ENCODE measurements at regions not wholly inside any gene's neighbourhood (a gene's known extent, or its start where the extent isn't known, plus 50 kb on each side); places are given as distances from the start of the nearest gene placed in this dataset.
A peak's percentile ranks its signal among the peaks of the same experiment; 100 is the strongest.

GRCh38 chr21:17406202-17406601, 106.6 kb upstream of the CXADR start:
- WGBS (ENCODE audit: insufficient coverage), result 80% methylated on average over 1 of the region's 4 CpGs
- ChIA-PET POLR2A (no interaction called here), CTCF (no interaction called here)

GRCh38 chr21:17414766-17415165, 98.1 kb upstream of the CXADR start:
- ChIA-PET CTCF (interaction anchor here (0.7 to 1.3 kb wide), 2 partner anchors 9 to 158 kb away, joined by 3 read pairs; no protein-coding TSS in a partner anchor), POLR2A (no interaction called here)
- no peak overlapping the region for H3K4me3 ChIP-seq (ENCODE audit: control insufficient read depth in 1 of 7, extremely low read depth in 1 of 7, insufficient read depth in 4 of 7, low read depth in 2 of 7, low read length in 6 of 7)
- H3K9me3 ChIP-seq (ENCODE audit: control extremely low read depth in 1 of 5, control insufficient read depth in 4 of 5, insufficient read depth in 2 of 5, low read depth in 1 of 5, low read length in 4 of 5), result no peaks in the 10 kb centered on the region
- H3K27me3 ChIP-seq (replicated peaks in 2 of 5; ENCODE audit: control insufficient read depth in 4 of 5, insufficient read depth in 5 of 5, low read length in 4 of 5), result peaks cover 0 to 2% (median 0%) of the 10 kb centered on the region in 5 experiments
- WGBS (ENCODE audit: insufficient coverage), result 78% methylated on average over 1 of the region's 1 CpG
- H3K36me3 ChIP-seq (ENCODE audit: control insufficient read depth in 4 of 4, insufficient read depth in 4 of 4, low read length in 3 of 4), result no peaks in the 10 kb centered on the region
- no peaks in the 10 kb centered on the region for H3K4me1 ChIP-seq (ENCODE audit: control extremely low read depth in 1 of 4, control insufficient read depth in 4 of 4, insufficient read depth in 4 of 4, low read length in 3 of 4)
- no peak overlapping the region for H3K27ac ChIP-seq (ENCODE audit: insufficient read depth in 1 of 2, low read depth in 1 of 2, low read length in 2 of 2, poor library complexity in 1 of 2, severe bottlenecking in 2 of 2)
- DNase-seq, result no peak

More at GRCh38 chr21:17406202-17406601, 106.6 kb upstream of the CXADR start:
- H3K27ac ChIP-seq (ENCODE audit: insufficient read depth in 1 of 2, low read depth in 1 of 2, low read length in 2 of 2, poor library complexity in 1 of 2, severe bottlenecking in 2 of 2), result no peak overlapping the region
- no peaks in the 10 kb centered on the region for H3K27me3 ChIP-seq (replicated peaks in 2 of 5; ENCODE audit: control insufficient read depth in 4 of 5, insufficient read depth in 5 of 5, low read length in 4 of 5)
- H3K4me1 ChIP-seq (ENCODE audit: control extremely low read depth in 1 of 4, control insufficient read depth in 4 of 4, insufficient read depth in 4 of 4, low read length in 3 of 4), result no peaks in the 10 kb centered on the region
- H3K4me3 ChIP-seq (ENCODE audit: control insufficient read depth in 1 of 7, extremely low read depth in 1 of 7, insufficient read depth in 4 of 7, low read depth in 2 of 7, low read length in 6 of 7), result no peak overlapping the region
- no peak for DNase-seq
- H3K36me3 ChIP-seq (ENCODE audit: control insufficient read depth in 4 of 4, insufficient read depth in 4 of 4, low read length in 3 of 4), result no peaks in the 10 kb centered on the region
- no peaks in the 10 kb centered on the region for H3K9me3 ChIP-seq (ENCODE audit: control extremely low read depth in 1 of 5, control insufficient read depth in 4 of 5, insufficient read depth in 2 of 5, low read depth in 1 of 5, low read length in 4 of 5)

GRCh38 chr21:17416139-17416538, 96.7 kb upstream of the CXADR start:
- CTCF ChIA-PET, result no interaction called here
- DNase-seq, result no peak

GRCh38 chr21:17422931-17423330, 89.9 kb upstream of the CXADR start:
- H3K4me1 ChIP-seq (ENCODE audit: control extremely low read depth in 1 of 4, control insufficient read depth in 4 of 4, insufficient read depth in 4 of 4, low read length in 3 of 4), result no peaks in the 10 kb centered on the region
- H3K27me3 ChIP-seq (replicated peaks in 2 of 5; ENCODE audit: control insufficient read depth in 4 of 5, insufficient read depth in 5 of 5, low read length in 4 of 5), result no peaks in the 10 kb centered on the region
- DNase-seq, result no peak
- POLR2A ChIA-PET, result no interaction called here
- H3K4me3 ChIP-seq (ENCODE audit: control insufficient read depth in 1 of 7, extremely low read depth in 1 of 7, insufficient read depth in 4 of 7, low read depth in 2 of 7, low read length in 6 of 7), result no peak overlapping the region
- H3K27ac ChIP-seq (ENCODE audit: insufficient read depth in 1 of 2, low read depth in 1 of 2, low read length in 2 of 2, poor library complexity in 1 of 2, severe bottlenecking in 2 of 2), result no peak overlapping the region
- H3K36me3 ChIP-seq (ENCODE audit: control insufficient read depth in 4 of 4, insufficient read depth in 4 of 4, low read length in 3 of 4), result no peaks in the 10 kb centered on the region
- 72% methylated on average over 2 of the region's 2 CpGs for WGBS (ENCODE audit: insufficient coverage)
- H3K9me3 ChIP-seq (ENCODE audit: control extremely low read depth in 1 of 5, control insufficient read depth in 4 of 5, insufficient read depth in 2 of 5, low read depth in 1 of 5, low read length in 4 of 5), result no peaks in the 10 kb centered on the region
- CTCF ChIA-PET, result interaction anchor here (1.2 kb wide), 1 partner anchor 30 kb away, joined by 3 read pairs; no protein-coding TSS in a partner anchor

More at GRCh38 chr21:17416139-17416538, 96.7 kb upstream of the CXADR start:
- Histone ChIP-seq H3K9me3 (ENCODE audit: control extremely low read depth in 1 of 5, control insufficient read depth in 4 of 5, insufficient read depth in 2 of 5, low read depth in 1 of 5, low read length in 4 of 5) (no peaks in the 10 kb centered on the region), H3K4me1 (ENCODE audit: control extremely low read depth in 1 of 4, control insufficient read depth in 4 of 4, insufficient read depth in 4 of 4, low read length in 3 of 4) (no peaks in the 10 kb centered on the region), H3K27me3 (replicated peaks in 2 of 5; ENCODE audit: control insufficient read depth in 4 of 5, insufficient read depth in 5 of 5, low read length in 4 of 5) (peaks cover 0 to 2% (median 0%) of the 10 kb centered on the region in 5 experiments), H3K27ac (ENCODE audit: insufficient read depth in 1 of 2, low read depth in 1 of 2, low read length in 2 of 2, poor library complexity in 1 of 2, severe bottlenecking in 2 of 2) (no peak overlapping the region), H3K36me3 (ENCODE audit: control insufficient read depth in 4 of 4, insufficient read depth in 4 of 4, low read length in 3 of 4) (no peaks in the 10 kb centered on the region), H3K4me3 (ENCODE audit: control insufficient read depth in 1 of 7, extremely low read depth in 1 of 7, insufficient read depth in 4 of 7, low read depth in 2 of 7, low read length in 6 of 7) (no peak overlapping the region)
- POLR2A ChIA-PET, result no interaction called here
- WGBS (ENCODE audit: insufficient coverage), result 100% methylated on average over 1 of the region's 2 CpGs

GRCh38 chr21:17427157-17427556, 85.7 kb upstream of the CXADR start:
- ChIA-PET POLR2A (no interaction called here), CTCF (interaction anchor here (0.5 kb wide), 1 partner anchor 496 kb away, joined by 3 read pairs; no protein-coding TSS in a partner anchor)
- Histone ChIP-seq H3K27me3 (replicated peaks in 2 of 5; ENCODE audit: control insufficient read depth in 4 of 5, insufficient read depth in 5 of 5, low read length in 4 of 5) (no peaks in the 10 kb centered on the region), H3K27ac (ENCODE audit: insufficient read depth in 1 of 2, low read depth in 1 of 2, low read length in 2 of 2, poor library complexity in 1 of 2, severe bottlenecking in 2 of 2) (no peak overlapping the region), H3K36me3 (ENCODE audit: control insufficient read depth in 4 of 4, insufficient read depth in 4 of 4, low read length in 3 of 4) (no peaks in the 10 kb centered on the region), H3K9me3 (ENCODE audit: control extremely low read depth in 1 of 5, control insufficient read depth in 4 of 5, insufficient read depth in 2 of 5, low read depth in 1 of 5, low read length in 4 of 5) (no peaks in the 10 kb centered on the region), H3K4me1 (ENCODE audit: control extremely low read depth in 1 of 4, control insufficient read depth in 4 of 4, insufficient read depth in 4 of 4, low read length in 3 of 4) (no peaks in the 10 kb centered on the region), H3K4me3 (ENCODE audit: control insufficient read depth in 1 of 7, extremely low read depth in 1 of 7, insufficient read depth in 4 of 7, low read depth in 2 of 7, low read length in 6 of 7) (no peak overlapping the region)
- no peak for DNase-seq
- no CpG with 5 or more reads among the region's 7 CpGs for WGBS (ENCODE audit: insufficient coverage)

- Histone ChIP-seq H3K27me3 (replicated peaks in 2 of 5; ENCODE audit: control insufficient read depth in 4 of 5, insufficient read depth in 5 of 5, low read length in 4 of 5) (no peaks in the 10 kb centered on the region), H3K9me3 (ENCODE audit: control extremely low read depth in 1 of 5, control insufficient read depth in 4 of 5, insufficient read depth in 2 of 5, low read depth in 1 of 5, low read length in 4 of 5) (no peaks in the 10 kb centered on the region), H3K36me3 (ENCODE audit: control insufficient read depth in 4 of 4, insufficient read depth in 4 of 4, low read length in 3 of 4) (no peaks in the 10 kb centered on the region), H3K27ac (ENCODE audit: insufficient read depth in 1 of 2, low read depth in 1 of 2, low read length in 2 of 2, poor library complexity in 1 of 2, severe bottlenecking in 2 of 2) (no peak overlapping the region), H3K4me3 (ENCODE audit: control insufficient read depth in 1 of 7, extremely low read depth in 1 of 7, insufficient read depth in 4 of 7, low read depth in 2 of 7, low read length in 6 of 7) (no peak overlapping the region), H3K4me1 (ENCODE audit: control extremely low read depth in 1 of 4, control insufficient read depth in 4 of 4, insufficient read depth in 4 of 4, low read length in 3 of 4) (no peaks in the 10 kb centered on the region)
- peak in 1 of 3 donors; percentile 5 for DNase-seq
- 85% methylated on average over 8 of the region's 10 CpGs for WGBS (ENCODE audit: insufficient coverage)
- ChIA-PET CTCF (no interaction called here), POLR2A (no interaction called here)
These were observed 84.9 kb upstream of the CXADR start for GRCh38 chr21:17427831-17428483.

GRCh38 chr21:17428484-17428869, 84.4 kb upstream of the CXADR start:
- H3K4me1 ChIP-seq (ENCODE audit: control extremely low read depth in 1 of 4, control insufficient read depth in 4 of 4, insufficient read depth in 4 of 4, low read length in 3 of 4), result no peaks in the 10 kb centered on the region
- H3K36me3 ChIP-seq (ENCODE audit: control insufficient read depth in 4 of 4, insufficient read depth in 4 of 4, low read length in 3 of 4), result no peaks in the 10 kb centered on the region
- no peak overlapping the region for H3K27ac ChIP-seq (ENCODE audit: insufficient read depth in 1 of 2, low read depth in 1 of 2, low read length in 2 of 2, poor library complexity in 1 of 2, severe bottlenecking in 2 of 2)
- 100% methylated on average over 2 of the region's 5 CpGs for WGBS (ENCODE audit: insufficient coverage)
- no peaks in the 10 kb centered on the region for H3K9me3 ChIP-seq (ENCODE audit: control extremely low read depth in 1 of 5, control insufficient read depth in 4 of 5, insufficient read depth in 2 of 5, low read depth in 1 of 5, low read length in 4 of 5)
- POLR2A ChIA-PET, result no interaction called here
- no peaks in the 10 kb centered on the region for H3K27me3 ChIP-seq (replicated peaks in 2 of 5; ENCODE audit: control insufficient read depth in 4 of 5, insufficient read depth in 5 of 5, low read length in 4 of 5)
- peak in 1 of 3 donors; percentile 6 for DNase-seq
- H3K4me3 ChIP-seq (ENCODE audit: control insufficient read depth in 1 of 7, extremely low read depth in 1 of 7, insufficient read depth in 4 of 7, low read depth in 2 of 7, low read length in 6 of 7), result no peak overlapping the region
- CTCF ChIA-PET, result no interaction called here
